SK-N-MC (cell line): ENCODE measurements at regions not wholly inside any gene's neighbourhood (a gene's known extent, or its start where the extent isn't known, plus 50 kb on each side); places are given as distances from the start of the nearest gene placed in this dataset.
"Not testable (repeated sequence)": the region's sequence is repeated elsewhere in the genome, so short reads cannot be mapped to it uniquely, and the experiment has no call there.

Experiments
- DNase-seq: peaks from one replicate; pipeline ENCODE4 v3.0.0-alpha.2; 2011; ENCODE audit warnings: low read depth, low spot score
- H3K27ac ChIP-seq: fragments of 200-600 bp; sonication (generic); 2 replicates; pipeline ENCODE4 v1.5.1; 2016; ENCODE audit warnings: mixed run types
- H3K36me3 ChIP-seq: fragments of 200-600 bp; sonication (generic); 2 replicates; pipeline ENCODE4 v1.6.1; 2017; ENCODE audit warnings: antibody characterized with exemption, low read length, mixed read lengths; ENCODE audit not compliant: insufficient read depth
- H3K4me3 ChIP-seq: fragments of 200-600 bp; sonication (generic); 2 replicates; pipeline ENCODE4 v1.5.1; 2016
- H3K9ac ChIP-seq: fragments of 200-600 bp; sonication (generic); 2 replicates; pipeline ENCODE4 v1.8.0; 2017; ENCODE audit warnings: mixed run types, mixed read lengths; ENCODE audit not compliant: insufficient read length
- H3K9me3 ChIP-seq: fragments of 200-600 bp; sonication (generic); 2 replicates; pipeline ENCODE4 v1.6.1; 2017; ENCODE audit warnings: low read depth, mild to moderate bottlenecking, antibody characterized with exemption, low read length, moderate library complexity, mixed read lengths
- EZH2 ChIP-seq: fragments of 200-600 bp; sonication (generic); IDR thresholded peaks from one replicate; pipeline ENCODE4 v1.6.1; 2017; ENCODE audit warnings: antibody characterized with exemption
- FOXP2 ChIP-seq: optimal IDR thresholded peaks from 2 replicates; pipeline ENCODE3; 2011; ENCODE audit warnings: mild to moderate bottlenecking, moderate library complexity; ENCODE audit not compliant: insufficient read depth; ENCODE audit errors: extremely low read length, control extremely low read depth
- POLR2AphosphoS5 ChIP-seq: IDR thresholded peaks from 2 replicates; pipeline ENCODE4 v1.6.1; 2012; ENCODE audit warnings: mild to moderate bottlenecking, low read depth, low read length, borderline replicate concordance

DNA sequence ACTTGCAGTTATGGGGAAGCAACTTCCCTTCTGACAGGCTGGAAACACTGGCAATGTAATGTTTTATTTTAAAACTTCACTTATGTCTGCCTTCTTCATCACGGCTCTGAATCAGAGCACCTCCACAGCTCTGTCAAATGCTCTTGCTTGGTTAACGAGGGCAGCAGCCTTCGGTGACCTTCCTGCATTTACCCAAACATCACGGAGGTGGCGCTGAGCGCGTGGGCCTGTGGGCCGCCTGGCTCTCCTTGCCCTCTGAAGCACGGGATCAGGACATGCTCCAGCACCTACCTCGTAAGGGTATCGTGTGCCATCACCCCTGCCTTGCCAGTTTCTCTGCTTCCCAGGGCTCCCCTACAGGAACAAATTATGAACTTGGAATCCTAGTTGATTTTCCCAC lies 310.0 kb downstream of the TEX29 start:
- DNase-seq, result no peak
- Histone ChIP-seq H3K9ac (no peak overlapping the region), H3K4me3 (no peak overlapping the region), H3K36me3 (no peaks in the 10 kb centered on the region), H3K27ac (no peak overlapping the region), H3K9me3 (no peaks in the 10 kb centered on the region)
- no peak for TF ChIP-seq POLR2AphosphoS5

DNA sequence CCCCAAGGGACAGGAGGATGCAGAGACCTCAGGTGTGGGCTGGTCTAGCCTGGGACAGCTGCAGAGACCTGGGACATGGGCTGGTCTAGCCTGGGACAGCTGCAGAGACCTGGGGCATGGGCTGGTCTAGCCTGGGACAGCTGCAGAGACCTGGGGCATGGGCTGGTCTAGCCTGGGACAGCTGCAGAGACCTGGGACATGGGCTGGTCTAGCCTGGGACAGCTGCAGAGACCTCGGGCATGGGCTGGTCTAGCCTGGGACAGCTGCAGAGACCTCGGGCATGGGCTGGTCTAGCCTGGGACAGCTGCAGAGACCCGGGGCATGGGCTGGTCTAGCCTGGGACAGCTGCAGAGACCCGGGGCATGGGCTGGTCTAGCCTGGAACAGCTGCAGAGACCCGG lies 310.8 kb downstream of the TEX29 start:
- H3K36me3 ChIP-seq, H3K9ac ChIP-seq, H3K4me3 ChIP-seq, H3K27ac ChIP-seq, DNase-seq, H3K9me3 ChIP-seq: not testable (repeated sequence)

DNA sequence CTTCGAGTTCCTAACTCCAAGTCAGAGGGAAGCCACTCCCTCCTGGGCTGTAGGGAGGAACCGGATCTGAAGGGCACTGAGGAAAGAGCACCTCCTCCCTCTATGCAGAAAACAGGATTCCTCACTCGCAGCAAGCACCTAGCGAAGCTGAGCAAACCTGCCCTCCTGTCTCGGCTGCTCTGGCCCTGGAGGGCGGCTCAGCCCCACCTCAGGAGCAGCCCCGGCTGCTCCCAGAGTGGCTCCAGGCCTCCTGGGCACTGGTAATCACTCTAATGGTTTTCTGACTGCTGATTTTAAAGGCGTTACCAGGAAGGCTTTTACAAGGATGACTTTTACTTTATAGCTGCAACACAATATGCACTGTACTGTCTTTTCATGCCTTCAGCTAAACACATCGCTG lies 312.5 kb downstream of the TEX29 start:
- H3K9ac ChIP-seq, result no peak overlapping the region
- TF ChIP-seq POLR2AphosphoS5 (no peak), EZH2 (no peak), FOXP2 (no peak)
- no peak overlapping the region for H3K27ac ChIP-seq
- no peaks in the 10 kb centered on the region for H3K9me3 ChIP-seq
- H3K36me3 ChIP-seq, result no peaks in the 10 kb centered on the region
- no peak for DNase-seq
- no peak overlapping the region for H3K4me3 ChIP-seq

DNA sequence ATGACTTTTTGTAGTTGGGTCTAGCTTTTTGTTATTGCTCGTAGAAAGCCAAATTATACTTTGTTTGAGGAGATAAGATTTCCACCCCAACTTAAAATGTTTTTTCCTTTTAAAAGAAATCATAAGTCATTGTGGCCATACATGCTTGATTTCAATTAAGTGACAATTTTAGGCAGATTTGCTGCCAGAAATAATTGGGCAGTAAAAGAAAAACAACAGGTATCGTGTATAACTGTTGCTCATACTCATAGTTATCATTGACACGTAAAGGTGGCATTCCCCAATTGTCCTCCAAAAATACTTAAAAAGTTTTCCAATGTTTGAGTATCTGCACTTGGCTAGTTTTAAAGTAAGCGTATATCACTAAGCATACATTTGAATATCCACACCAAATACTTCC lies 313.0 kb downstream of the TEX29 start:
- H3K27ac ChIP-seq, result no peak overlapping the region
- DNase-seq, result no peak
- H3K9me3 ChIP-seq, result no peaks in the 10 kb centered on the region

DNA sequence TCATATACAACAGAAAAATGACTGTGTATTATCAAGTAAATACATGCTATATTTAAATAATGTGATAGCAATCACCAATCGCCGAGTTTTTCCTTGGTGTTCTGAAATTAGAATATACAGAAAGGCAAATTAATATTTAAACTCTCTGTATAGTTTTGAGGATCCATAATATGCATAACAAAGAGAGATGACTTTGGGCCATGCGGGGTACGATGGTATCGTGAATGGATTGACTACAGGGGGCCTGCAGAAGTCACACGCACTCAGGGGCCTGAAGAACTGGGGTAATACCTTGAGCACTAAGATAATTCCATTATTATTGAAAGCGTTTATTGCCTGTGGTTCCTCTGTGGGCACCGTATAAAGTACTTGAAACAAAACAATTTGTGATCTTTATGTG lies 314.0 kb downstream of the TEX29 start:
- Histone ChIP-seq H3K9me3 (no peaks in the 10 kb centered on the region), H3K36me3 (no peaks in the 10 kb centered on the region), H3K4me3 (no peak overlapping the region), H3K27ac (no peak overlapping the region), H3K9ac (no peak overlapping the region)
- no peak for DNase-seq
- TF ChIP-seq POLR2AphosphoS5 (no peak), EZH2 (no peak), FOXP2 (no peak)

More for the DNA sequence above, 313.0 kb downstream of the TEX29 start:
- Histone ChIP-seq H3K9ac (no peak overlapping the region), H3K36me3 (no peaks in the 10 kb centered on the region), H3K4me3 (no peak overlapping the region)
- TF ChIP-seq EZH2, result no peak
- TF ChIP-seq POLR2AphosphoS5, result no peak
- TF ChIP-seq FOXP2, result no peak

DNA sequence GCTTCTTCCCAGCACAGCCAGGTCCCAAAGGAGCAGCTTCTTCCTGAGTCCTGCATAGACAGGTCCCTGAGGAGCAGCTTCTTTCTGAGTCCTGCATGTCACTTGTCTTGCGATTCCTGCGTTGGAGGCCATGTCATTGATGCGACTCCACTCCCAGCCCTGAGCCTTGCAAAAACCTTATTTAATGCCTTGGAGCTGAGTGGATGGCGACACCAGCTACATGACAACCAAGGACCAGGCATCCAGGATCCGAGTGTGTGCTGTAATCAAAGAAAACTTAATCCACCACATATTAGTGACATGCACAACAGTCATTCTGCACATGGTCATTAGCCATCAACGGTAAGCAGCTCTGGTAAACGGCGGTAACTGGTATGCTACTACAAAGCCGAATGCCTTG lies 315.8 kb downstream of the TEX29 start:
- no peak for DNase-seq
- Histone ChIP-seq H3K36me3 (no peaks in the 10 kb centered on the region), H3K4me3 (no peak overlapping the region), H3K9ac (no peak overlapping the region), H3K27ac (no peak overlapping the region), H3K9me3 (no peaks in the 10 kb centered on the region)
- TF ChIP-seq FOXP2 (no peak), EZH2 (no peak), POLR2AphosphoS5 (no peak)

DNA sequence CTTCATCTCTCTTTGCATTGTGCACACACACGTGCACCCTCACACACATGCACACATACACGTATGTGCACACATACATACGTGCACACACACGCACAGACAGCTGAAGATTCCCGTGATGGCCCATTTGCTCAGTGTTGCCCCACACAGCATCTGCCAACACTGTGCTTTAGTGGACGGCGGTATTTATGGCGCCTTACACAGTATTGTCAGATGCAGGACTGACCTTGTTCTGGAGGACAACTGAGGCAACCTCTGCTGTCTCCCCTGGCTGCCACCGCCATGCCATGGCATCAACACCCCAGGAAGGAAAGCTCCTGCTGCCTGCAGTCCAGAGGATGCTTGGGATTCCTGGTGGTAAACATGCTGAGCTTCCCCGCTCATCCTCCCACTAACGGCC lies 316.4 kb downstream of the TEX29 start:
- H3K36me3 ChIP-seq, result no peaks in the 10 kb centered on the region
- no peak for DNase-seq
- H3K9me3 ChIP-seq, result no peaks in the 10 kb centered on the region
- H3K4me3 ChIP-seq, result no peak overlapping the region
- no peak overlapping the region for H3K9ac ChIP-seq
- no peak overlapping the region for H3K27ac ChIP-seq
- TF ChIP-seq FOXP2, result no peak
- no peak for TF ChIP-seq POLR2AphosphoS5
- TF ChIP-seq EZH2, result no peak

DNA sequence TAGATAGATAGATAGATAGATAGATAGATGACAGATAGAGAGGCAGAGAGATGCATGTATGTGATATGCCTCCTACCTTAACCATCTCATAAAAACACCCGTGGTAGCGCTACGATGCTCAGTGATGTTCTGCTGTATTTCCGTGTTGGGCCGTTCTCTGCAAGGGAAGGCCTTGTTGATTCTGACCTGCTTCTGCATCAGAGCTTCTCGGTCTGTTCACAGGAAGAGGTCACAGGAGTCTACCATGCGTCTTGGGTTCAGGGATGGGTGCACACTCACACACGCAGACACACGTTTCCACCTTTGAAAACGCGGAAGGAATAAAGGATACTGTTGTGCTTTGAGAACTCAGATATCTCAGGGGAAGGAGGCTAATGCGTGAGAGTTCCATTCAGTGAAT lies 316.9 kb downstream of the TEX29 start:
- Histone ChIP-seq H3K9ac (no peak overlapping the region), H3K9me3 (no peaks in the 10 kb centered on the region)
- TF ChIP-seq POLR2AphosphoS5 (no peak), EZH2 (no peak), FOXP2 (no peak)

DNA sequence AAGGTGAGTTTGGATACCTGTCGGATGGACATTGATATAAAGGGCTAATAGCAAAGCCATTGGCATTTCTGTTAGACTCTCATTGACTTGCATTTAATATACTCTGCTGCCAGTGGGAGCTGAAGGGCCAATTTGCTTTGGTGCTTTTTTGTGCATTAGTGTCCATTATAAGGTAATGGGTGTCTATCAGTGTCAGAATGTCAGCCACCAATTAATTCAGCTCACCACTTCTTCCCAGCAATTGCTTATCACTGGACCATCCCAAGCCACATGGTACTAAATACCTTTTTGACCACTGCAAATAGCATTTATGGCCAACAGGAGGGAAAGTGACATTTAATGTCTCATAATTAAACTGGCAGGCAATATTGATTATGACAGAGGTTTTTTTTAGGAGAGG lies 317.8 kb downstream of the TEX29 start:
- Histone ChIP-seq H3K9me3 (no peaks in the 10 kb centered on the region), H3K36me3 (no peaks in the 10 kb centered on the region), H3K9ac (no peak overlapping the region), H3K4me3 (no peak overlapping the region), H3K27ac (no peak overlapping the region)
- no peak for TF ChIP-seq FOXP2
- no peak for TF ChIP-seq POLR2AphosphoS5
- no peak for TF ChIP-seq EZH2
- DNase-seq, result no peak

More for the DNA sequence above, 316.9 kb downstream of the TEX29 start:
- Histone ChIP-seq H3K27ac (no peak overlapping the region), H3K36me3 (no peaks in the 10 kb centered on the region), H3K4me3 (no peak overlapping the region)
- DNase-seq, result no peak

DNA sequence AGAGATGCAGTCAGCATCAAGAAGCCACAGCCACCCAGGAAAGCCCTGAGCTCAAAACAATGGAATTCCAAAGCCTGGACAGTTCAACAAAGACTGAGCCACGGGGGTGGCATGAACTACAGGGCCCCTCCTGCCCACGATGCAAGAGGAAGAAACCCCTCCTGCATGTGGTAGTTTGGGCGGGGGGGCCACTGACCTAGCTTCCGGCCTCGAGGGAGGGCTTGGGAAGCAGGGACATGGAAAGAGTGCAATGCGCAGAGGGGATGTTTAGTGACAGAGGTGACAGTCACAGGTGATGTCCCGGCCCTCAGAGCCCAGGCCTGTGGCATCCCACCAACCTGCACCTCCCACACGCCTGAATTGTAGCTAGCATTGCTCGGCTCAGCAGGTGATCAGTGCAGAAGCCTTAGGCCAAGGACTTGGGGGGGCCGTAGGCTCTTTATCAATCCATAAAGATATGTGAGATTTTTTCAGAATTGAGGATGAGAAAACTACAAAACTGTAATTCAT lies 318.8 kb downstream of the TEX29 start:
- Histone ChIP-seq H3K9me3 (no peaks in the 10 kb centered on the region), H3K27ac (no peak overlapping the region), H3K9ac (no peak overlapping the region), H3K4me3 (no peak overlapping the region), H3K36me3 (no peaks in the 10 kb centered on the region)
- TF ChIP-seq EZH2 (no peak), POLR2AphosphoS5 (no peak), FOXP2 (no peak)
- DNase-seq, result no peak
